Omental fat pad (tissue), 3 donors: ENCODE measurements at regions not wholly inside any gene's neighbourhood (a gene's known extent, or its start where the extent isn't known, plus 50 kb on each side); places are given as distances from the start of the nearest gene placed in this dataset.

Experiments
- ATAC-seq: fragments of 150-250 bp; one replicate; pipeline ENCODE4 v1.9.1; 2016; ENCODE audit warnings: mild to moderate bottlenecking, moderate library complexity; ENCODE audit not compliant: low FRiP score
- DNase-seq: peaks from one replicate; pipeline ENCODE4 v3.0.0-alpha.2; 2019; ENCODE audit warnings: low spot score
- CTCF ChIP-seq, 3 donors: fragments of 450-650 bp; IDR thresholded peaks; one replicate each; pipeline ENCODE4 v1.5.1; 2016 to 2017; ENCODE audit warnings: antibody characterized with exemption in 3 of 3, mild to moderate bottlenecking in 3 of 3, moderate library complexity in 2 of 3

GRCh38 chr13:68272652-68273051 lies 1042.5 kb upstream of the PCDH9 start:
- ATAC-seq (no peak), DNase-seq (no peak)
- TF ChIP-seq CTCF (IDR thresholded peaks at IDR 0.05) = no peak

DNA sequence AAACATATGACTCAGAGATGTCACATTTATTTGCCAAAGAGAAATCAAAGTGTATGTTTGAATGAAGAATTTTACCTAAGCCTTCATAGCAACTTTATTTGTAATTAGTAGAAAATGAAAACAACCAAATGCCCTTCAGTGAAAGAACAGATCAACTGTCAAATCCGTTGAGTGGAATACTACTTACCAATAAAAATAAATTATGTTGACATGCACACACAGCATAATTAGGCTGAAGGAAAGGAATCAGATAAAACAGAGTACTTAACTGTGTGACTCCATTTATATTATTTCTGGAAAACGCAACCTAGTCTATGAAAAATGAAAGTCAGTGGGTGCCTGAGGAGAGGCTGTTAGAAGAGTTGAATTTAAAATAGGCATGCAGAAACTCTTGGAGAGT lies 1034.6 kb upstream of the PCDH9 start:
- no peak for ATAC-seq
- DNase-seq = no peak
- TF ChIP-seq CTCF (IDR thresholded peaks at IDR 0.05) = no peak

DNA sequence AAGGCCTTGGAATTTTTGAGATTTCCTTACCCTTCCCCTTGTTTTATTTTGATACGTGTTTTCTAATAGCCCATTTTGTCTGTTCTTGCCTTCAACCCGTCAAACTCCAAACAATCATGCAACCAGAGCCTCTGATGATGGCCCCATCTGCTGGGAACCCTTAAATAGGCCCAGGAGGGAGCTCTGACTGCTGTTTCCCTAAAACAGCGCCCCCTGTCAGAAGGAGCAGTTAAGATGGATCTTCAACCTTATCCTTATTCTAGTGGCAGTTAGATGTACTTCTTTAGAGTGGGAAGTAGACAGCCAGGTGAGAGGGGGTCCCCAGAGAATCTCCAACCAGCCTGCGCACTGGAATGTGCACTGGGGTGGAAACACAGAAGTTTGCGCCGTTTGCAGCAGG lies 1031.0 kb upstream of the PCDH9 start:
- ATAC-seq (no peak), DNase-seq (no peak)
- TF ChIP-seq CTCF (IDR thresholded peaks at IDR 0.05) = no peak

- ATAC-seq (no peak), DNase-seq (no peak)
- TF ChIP-seq CTCF (IDR thresholded peaks at IDR 0.05) = no peak
Observed at GRCh38 chr13:68257111-68257842, 1027.1 kb upstream of the PCDH9 start.

GRCh38 chr13:68254151-68254550 lies 1024.0 kb upstream of the PCDH9 start:
- TF ChIP-seq CTCF (IDR thresholded peaks at IDR 0.05) = no peak
- no peak for DNase-seq
- no peak for ATAC-seq

- TF ChIP-seq CTCF (IDR thresholded peaks at IDR 0.05) = no peak
- ATAC-seq = no peak
- DNase-seq = no peak
Observed at GRCh38 chr13:68234274-68234673, 1004.1 kb upstream of the PCDH9 start.

GRCh38 chr13:68232351-68233130 lies 1002.4 kb upstream of the PCDH9 start:
- ATAC-seq = no peak
- no peak for TF ChIP-seq CTCF (IDR thresholded peaks at IDR 0.05)

More at GRCh38 chr13:68232351-68233130, 1002.4 kb upstream of the PCDH9 start:
- DNase-seq = no peak
